BJ (cell line): ENCODE measurements at regions not wholly inside any gene's neighbourhood (a gene's known extent, or its start where the extent isn't known, plus 50 kb on each side); places are given as distances from the start of the nearest gene placed in this dataset.

ENCODE experiments used
- CTCF ChIA-PET: fragments of 350-600 bp; formaldehyde crosslinking; extraction: SDS; loops from one replicate; lab custom pipeline; 2021; ENCODE audit warnings: antibody characterized with exemption, inconsistent platforms; lab: Yijun Ruan, JAX
- POLR2A ChIA-PET: fragments of 300-600 bp; sonication (Branson Sonifier 250); formaldehyde crosslinking; extraction: SDS; loops from one replicate; lab custom pipeline; 2021; ENCODE audit warnings: antibody characterized with exemption; lab: Charles Lee
- DNase-seq: peaks from one replicate; pipeline ENCODE4 v3.0.0-alpha.2; 2011; ENCODE audit warnings: low read depth
- H3K27me3 ChIP-seq: 2 replicates; pipeline ENCODE4 v1.6.0; 2011; ENCODE audit warnings: low read length; ENCODE audit not compliant: control insufficient read depth, insufficient read depth
- H3K36me3 ChIP-seq: 2 replicates; pipeline ENCODE4 v1.5.1; 2011; ENCODE audit warnings: low read length; ENCODE audit not compliant: control insufficient read depth, insufficient read depth
- H3K4me3 ChIP-seq: 2 replicates; pipeline ENCODE4 v1.5.1; 2011; ENCODE audit warnings: low read depth, mild to moderate bottlenecking, control low read depth, low read length
- CTCF ChIP-seq: IDR thresholded peaks from 2 replicates; pipeline ENCODE4 v1.5.1; 2011; ENCODE audit warnings: low read depth, mild to moderate bottlenecking, control low read depth, inconsistent platforms, low read length, moderate library complexity; ENCODE audit not compliant: insufficient read depth

- Histone ChIP-seq H3K27me3 (no peaks in the 10 kb centered on the region), H3K36me3 (no peaks in the 10 kb centered on the region), H3K4me3 (no peak overlapping the region)
- ChIA-PET POLR2A (interaction anchor here (1.0 kb wide), 1 partner anchor 13 kb away, joined by 4 read pairs; no protein-coding TSS in a partner anchor), CTCF (interaction anchor here (0.9 to 1.7 kb wide), 5 partner anchors 13 to 1463 kb away, joined by 3 to 9 read pairs (median 4); a partner anchor contains a TSS)
- TF ChIP-seq CTCF = no peak
- DNase-seq = no peak
These were observed 55.3 kb upstream of the BTN3A2 start for GRCh38 chr6:26309731-26310142.

GRCh38 chr6:26311012-26311384, 54.0 kb upstream of the BTN3A2 start:
- Histone ChIP-seq H3K36me3 (no peaks in the 10 kb centered on the region), H3K27me3 (no peaks in the 10 kb centered on the region), H3K4me3 (no peak overlapping the region)
- no peak for TF ChIP-seq CTCF
- DNase-seq = no peak
- CTCF ChIA-PET = no interaction called here
- POLR2A ChIA-PET = interaction anchor here (0.6 kb wide), 1 partner anchor 261 kb away, joined by 19 read pairs; no protein-coding TSS in a partner anchor

GRCh38 chr6:26311385-26312095, 53.5 kb upstream of the BTN3A2 start:
- ChIA-PET CTCF (no interaction called here), POLR2A (interaction anchor here (0.6 kb wide), 1 partner anchor 261 kb away, joined by 19 read pairs; no protein-coding TSS in a partner anchor)
- Histone ChIP-seq H3K4me3 (peak overlapping the region; percentile 30), H3K36me3 (no peaks in the 10 kb centered on the region), H3K27me3 (no peaks in the 10 kb centered on the region)
- no peak for DNase-seq
- TF ChIP-seq CTCF = 0 out of 2 replicates have a peak, but pooled peaks have one; percentile 8

GRCh38 chr6:26312096-26312463, 52.9 kb upstream of the BTN3A2 start:
- H3K4me3 ChIP-seq = peak overlapping the region; percentile 30
- no peaks in the 10 kb centered on the region for H3K36me3 ChIP-seq
- CTCF ChIA-PET = interaction anchor here (1.4 kb wide), 1 partner anchor 11 kb away, joined by 4 read pairs; no protein-coding TSS in a partner anchor
- no peak for TF ChIP-seq CTCF
- H3K27me3 ChIP-seq = no peaks in the 10 kb centered on the region
- DNase-seq = no peak
- POLR2A ChIA-PET = no interaction called here

GRCh38 chr6:26312501-26313397, 52.2 kb upstream of the BTN3A2 start:
- DNase-seq = no peak
- no peak for TF ChIP-seq CTCF
- POLR2A ChIA-PET = no interaction called here
- Histone ChIP-seq H3K4me3 (peak overlapping the region; percentile 45), H3K36me3 (no peaks in the 10 kb centered on the region), H3K27me3 (no peaks in the 10 kb centered on the region)
- CTCF ChIA-PET = interaction anchor here (1.4 kb wide), 1 partner anchor 10 kb away, joined by 4 read pairs; no protein-coding TSS in a partner anchor
